Hematopoietic multipotent progenitor cell treated with erythropoietin and hydrocortisone succinate and interleukin-3 and kit ligand, for 17 days (in vitro differentiated cells): ENCODE measurements at regions not wholly inside any gene's neighbourhood (a gene's known extent, or its start where the extent isn't known, plus 50 kb on each side); places are given as distances from the start of the nearest gene placed in this dataset.

ENCODE experiments used
- DNase-seq: peaks from one replicate; pipeline ENCODE4 v3.0.0-alpha.2; 2015; ENCODE audit warnings: low spot score

DNA sequence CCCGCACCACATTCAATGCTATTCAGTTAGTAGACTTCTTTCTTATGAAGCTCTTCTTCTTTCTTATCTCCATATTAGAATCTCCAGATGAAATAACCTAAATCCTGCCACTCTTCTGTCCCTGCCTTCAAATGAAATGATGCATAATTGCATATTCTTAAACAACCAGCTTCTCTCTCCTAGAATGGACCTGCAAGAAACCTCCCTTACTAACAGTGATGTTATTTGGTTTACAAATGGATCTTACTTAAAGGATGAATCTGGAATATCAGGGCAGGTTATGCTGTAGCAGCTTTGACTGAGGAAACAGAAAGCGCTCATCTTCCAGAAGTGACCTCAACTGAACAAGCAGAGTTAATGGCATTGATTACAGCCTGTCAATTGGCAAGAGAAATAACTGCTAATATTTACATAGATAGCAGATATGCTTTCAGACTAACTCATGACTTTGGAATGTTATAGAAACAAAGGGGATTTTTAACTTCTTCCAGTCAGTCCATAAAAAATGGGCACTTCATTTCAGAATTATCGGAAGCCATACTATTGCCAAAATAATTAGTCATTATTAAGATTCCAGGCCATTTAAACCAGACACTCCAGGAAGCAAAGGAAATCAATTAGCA is 755.7 kb upstream of the HS6ST1 start:
- DNase-seq = no peak

DNA sequence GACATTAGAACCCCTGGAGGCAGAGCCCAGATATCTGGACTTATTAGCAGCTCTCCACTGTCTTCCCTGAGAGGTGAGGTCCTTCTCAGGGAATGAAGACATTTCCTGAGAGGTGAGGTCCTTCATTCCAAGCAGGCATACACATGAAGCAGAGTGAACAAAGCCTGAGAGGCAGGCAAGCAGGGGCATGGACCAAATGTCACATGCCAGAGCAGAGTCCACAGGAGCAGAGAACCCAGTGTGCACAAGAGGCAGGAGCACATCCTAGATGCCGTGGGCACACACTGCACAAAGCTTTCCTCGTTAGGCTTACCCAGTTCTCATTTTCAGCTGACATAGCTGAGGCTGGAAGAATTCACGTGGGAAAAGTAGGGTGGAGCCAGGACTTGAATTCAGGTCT is 759.9 kb upstream of the HS6ST1 start:
- DNase-seq = no peak

DNA sequence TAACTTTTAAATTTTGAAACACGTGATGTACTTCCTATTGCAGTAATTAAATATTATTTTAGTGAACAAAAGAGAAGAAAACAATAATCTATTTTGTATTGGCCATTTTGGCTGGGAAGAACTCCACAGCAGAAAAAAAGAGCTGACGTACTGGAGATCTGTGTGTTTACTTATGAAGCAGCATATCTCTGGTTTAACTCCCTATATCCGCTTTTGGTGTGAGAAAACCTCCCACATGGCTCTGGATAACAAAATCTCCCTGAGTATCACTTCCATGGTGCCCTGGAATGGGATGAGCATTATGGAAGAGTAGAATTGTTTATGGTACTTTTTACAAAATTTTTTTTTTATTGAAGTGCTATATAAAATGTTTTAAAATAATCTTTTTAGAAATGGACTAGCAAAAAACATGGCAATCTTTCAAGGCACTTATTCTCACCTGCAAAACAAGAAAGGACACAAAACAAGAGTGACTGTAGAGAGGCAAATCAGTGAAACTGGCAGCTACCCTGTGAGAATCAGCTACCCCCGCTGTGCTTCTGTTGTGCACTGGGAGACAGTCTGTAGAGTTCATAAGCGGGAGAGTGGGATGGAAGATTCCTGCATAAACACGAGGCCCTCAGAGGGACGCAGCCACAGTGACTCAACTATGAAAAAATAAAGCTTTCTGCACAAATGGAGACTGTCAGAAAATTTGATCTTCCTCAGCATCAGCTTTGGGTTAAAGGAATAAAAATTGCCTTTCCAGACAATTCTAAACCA is 762.2 kb upstream of the HS6ST1 start:
- DNase-seq = no peak

- DNase-seq = no peak
Observed at GRCh38 chr2:129085386-129085785, 766.7 kb upstream of the HS6ST1 start.

DNA sequence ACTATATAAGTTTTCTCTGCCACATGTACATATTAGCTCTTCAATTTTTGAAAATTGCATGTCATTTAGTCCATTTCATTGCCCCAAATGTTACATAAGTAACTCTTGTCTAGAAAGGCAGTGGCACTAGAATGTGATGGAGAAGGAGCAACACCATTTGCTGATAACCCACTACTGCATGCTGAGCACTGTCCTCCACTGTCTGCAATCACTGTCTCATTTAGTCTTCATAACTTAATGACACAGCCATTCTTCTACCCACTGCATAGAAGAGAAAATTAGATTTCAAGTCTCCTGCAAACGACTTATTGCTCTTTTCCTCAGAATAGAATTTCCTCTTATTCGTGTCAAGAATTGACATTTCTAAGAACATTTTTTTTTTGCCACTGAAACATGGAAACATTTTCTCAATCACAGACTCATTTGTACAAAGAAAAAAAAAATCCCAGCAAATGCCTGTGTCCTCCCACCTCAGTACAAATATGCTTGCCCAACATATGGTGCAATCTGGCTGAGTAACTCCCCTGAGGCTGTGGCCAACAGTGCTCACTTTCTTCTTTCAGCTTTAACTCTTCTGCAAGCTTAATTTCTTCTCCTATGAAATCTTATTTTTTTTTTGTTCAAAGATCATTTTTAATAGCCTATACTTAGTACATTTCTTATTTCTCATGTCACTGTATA is 768.6 kb upstream of the HS6ST1 start:
- no peak for DNase-seq

DNA sequence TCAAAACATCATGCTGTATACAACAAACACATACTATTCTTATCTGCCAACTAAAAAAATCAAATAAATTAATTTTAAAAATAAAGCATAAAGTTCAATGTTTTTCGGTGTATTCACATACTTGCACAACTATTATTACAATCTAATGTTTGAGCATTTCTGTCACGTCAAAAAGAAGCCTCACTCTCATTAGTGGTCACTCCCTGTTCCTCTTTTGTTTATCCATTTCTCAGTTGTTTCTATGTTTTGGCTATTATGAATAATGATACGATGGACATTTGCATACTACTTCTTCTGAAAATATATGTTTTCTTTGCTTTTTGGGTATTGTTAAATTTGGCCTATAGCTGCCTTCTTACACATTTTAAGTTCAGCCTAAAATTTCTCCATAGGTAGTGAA is 773.0 kb upstream of the HS6ST1 start:
- DNase-seq = no peak

DNA sequence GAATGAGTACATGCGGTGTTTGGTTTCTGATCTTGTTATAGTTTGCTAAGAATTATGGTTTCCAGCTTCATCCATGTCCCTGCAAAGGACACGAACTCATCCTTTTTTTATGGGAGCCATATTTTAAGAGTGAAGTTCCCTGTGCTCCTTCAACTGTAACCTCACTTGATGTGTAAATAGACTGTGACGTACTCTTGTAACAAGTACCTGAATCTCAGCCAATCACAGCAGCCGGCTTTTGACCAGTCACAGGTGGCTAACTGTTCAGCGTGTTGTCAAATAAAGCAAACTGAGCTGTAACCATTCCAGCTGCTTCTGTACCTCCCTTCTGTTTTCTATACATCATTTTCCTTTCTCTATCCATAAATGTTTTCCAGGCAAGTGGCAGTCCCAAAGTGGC is 774.3 kb upstream of the HS6ST1 start:
- no peak for DNase-seq

GRCh38 chr2:129101186-129101585 is 782.5 kb upstream of the HS6ST1 start:
- DNase-seq = no peak

DNA sequence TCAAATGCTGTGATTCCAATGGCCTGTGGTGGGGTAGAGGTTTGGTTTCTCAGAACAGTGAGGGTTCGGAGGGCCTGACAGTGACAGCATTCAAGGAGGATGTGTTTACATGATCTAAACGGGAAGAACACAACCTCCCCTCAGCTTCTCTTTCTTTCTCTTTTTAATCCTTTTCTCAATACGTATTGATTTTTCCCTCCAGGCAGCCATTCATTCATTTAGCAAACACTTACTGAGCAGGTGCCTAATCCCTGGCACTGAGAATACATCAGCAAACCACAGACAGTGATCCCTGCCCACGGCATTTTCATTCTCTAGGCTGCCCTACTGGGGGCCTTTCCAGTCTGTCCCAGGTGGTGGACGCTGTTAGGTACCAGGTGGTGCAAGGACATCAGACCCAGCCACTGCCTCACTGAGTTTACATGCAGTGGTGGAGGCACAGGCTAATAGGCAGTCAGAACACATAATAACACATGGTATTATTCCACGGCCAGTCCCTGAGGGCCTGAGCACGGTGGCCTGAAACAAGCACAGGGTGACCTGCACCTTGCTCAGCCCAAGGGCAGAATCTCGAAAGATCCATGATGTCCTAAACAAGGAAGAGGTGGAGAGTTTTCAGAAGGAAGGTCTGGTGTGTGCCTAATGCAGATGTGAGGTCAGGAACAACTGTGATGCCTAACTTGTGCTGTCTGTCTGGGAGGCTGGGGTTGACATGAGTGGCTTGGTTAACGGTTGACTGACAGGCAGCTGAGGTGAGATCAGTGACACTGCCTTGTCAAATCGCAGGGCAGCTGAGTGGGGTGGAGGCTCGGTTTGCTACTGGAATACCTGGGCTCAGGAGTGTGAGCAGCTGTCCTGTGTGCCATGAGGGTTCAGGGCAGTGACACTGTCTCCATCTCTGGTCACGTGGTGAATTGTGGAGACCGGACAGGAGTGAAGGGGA is 785.5 kb upstream of the HS6ST1 start:
- no peak for DNase-seq

GRCh38 chr2:129112181-129112580 is 793.5 kb upstream of the HS6ST1 start:
- no peak for DNase-seq

GRCh38 chr2:129113776-129114175 is 795.1 kb upstream of the HS6ST1 start:
- DNase-seq = no peak

GRCh38 chr2:129117434-129117833 is 798.8 kb upstream of the HS6ST1 start:
- no peak for DNase-seq

DNA sequence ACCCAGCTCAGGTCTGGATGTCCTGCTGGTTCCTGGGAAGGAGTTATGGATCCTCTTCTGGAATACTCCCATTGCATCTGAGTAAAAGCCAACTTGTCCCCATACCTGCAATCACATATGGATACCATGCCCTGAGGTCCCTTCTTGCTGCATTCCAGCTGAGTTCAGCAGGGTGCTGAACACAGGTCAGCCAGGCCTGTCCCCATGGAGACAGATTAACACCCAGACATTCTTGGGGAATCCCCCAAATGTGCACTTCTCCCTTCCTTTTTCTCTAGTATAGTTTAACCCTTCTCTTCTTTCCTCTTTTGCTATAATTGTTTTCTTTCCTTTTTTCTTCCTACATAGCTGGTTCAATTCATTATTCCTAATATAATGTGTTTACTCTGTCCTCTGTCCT is 799.6 kb upstream of the HS6ST1 start:
- no peak for DNase-seq

GRCh38 chr2:129129087-129129486 is 810.4 kb upstream of the HS6ST1 start:
- DNase-seq = no peak

- no peak for DNase-seq
Observed at GRCh38 chr2:129133692-129134641, 815.3 kb upstream of the HS6ST1 start.

DNA sequence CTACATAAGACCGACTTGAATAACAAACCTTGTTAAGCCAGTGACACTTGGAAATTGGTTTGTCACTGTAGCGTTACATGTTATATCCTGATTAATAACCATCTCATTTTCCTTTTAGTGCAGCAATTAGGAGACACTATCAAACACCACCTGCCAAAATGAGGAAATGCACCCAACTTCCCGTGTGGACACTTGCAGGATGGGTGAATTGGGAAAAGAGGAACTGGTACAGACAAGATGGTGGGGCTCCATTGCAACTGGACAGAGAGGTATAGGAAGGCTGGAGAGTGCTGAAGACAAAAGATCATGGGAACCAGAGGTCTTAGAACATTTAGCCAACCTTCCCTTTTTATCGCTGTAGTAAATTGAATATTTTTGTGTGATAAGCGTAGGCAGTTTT is 816.3 kb upstream of the HS6ST1 start:
- DNase-seq = no peak

- no peak for DNase-seq
Observed at GRCh38 chr2:129139380-129139779, 820.7 kb upstream of the HS6ST1 start.

- DNase-seq = no peak
Observed at GRCh38 chr2:129142465-129142864, 823.8 kb upstream of the HS6ST1 start.

DNA sequence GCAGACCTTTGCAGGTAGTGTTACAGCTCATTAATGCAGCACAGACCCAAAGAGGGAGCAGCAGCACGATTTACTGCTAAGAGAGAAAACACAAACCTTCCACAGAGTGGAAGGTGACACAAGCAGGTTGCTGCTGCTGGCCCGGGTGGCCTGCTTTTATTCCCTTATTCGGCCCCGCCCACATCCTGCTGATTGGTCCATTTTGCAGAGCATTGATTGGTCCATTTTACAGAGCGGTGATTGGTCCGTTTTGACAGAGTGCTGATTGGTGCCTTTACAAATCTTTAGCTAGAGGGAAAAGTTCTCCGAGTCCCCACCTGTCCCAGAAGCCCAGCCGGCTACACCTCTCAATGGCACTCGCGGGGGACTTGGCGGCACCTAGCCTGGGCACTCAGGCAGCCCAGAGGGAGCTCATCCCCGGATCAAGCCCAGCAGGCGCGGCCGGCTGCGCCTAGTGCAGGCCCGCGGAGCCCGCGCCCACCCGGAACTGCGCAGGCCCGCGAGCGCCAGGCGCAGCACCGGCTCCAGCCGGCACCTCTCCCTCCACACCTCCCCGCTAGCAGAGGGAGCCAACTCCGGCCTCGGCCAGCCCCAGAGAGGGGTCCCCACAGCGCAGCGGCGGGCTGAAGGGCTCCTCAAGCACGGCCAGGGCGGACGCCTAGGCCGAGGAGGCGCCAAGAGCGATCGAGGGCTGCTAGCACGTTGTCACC is 825.6 kb upstream of the HS6ST1 start:
- DNase-seq = no peak

DNA sequence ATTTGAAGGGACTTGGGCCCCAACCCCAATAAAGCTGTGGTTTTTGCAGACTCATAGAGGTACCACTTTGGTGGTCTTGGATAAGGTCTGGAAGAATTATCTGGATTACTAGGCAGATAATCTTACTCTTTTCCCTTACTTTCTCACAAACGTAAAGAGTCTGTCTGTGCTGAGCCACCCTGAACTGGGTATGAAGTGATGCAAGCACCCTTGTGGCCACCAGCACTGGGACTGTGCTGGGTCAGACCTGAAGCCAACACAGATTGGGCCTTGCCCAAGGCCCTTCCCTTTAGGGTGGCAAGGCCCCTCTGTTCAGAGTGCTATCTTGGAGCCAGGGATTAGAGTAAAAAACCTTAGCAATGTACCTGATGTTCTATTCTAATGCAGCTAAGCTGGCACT is 827.0 kb upstream of the RAB6C start:
- DNase-seq = no peak
